AG08395 (cell line): ENCODE measurements at regions not wholly inside any gene's neighbourhood (a gene's known extent, or its start where the extent isn't known, plus 50 kb on each side); places are given as distances from the start of the nearest gene placed in this dataset.

Source experiments
- DNase-seq: peaks from one replicate; pipeline ENCODE4 v3.0.0; 2012; ENCODE audit warnings: mixed read lengths, low spot score

- DNase-seq: no peak
These were observed 443.0 kb upstream of the MGMT start for GRCh38 chr10:129024046-129024445.

GRCh38 chr10:129025787-129026186, 441.3 kb upstream of the MGMT start:
- no peak for DNase-seq

- DNase-seq: no peak
These were observed 439.1 kb upstream of the MGMT start for GRCh38 chr10:129027906-129028305.

GRCh38 chr10:129028451-129028850, 438.6 kb upstream of the MGMT start:
- no peak for DNase-seq

- no peak for DNase-seq
These were observed 438.0 kb upstream of the MGMT start for GRCh38 chr10:129029051-129029450.

GRCh38 chr10:129029851-129030602, 437.0 kb upstream of the MGMT start:
- DNase-seq: no peak

GRCh38 chr10:129030603-129030895, 436.5 kb upstream of the MGMT start:
- DNase-seq: no peak

- DNase-seq: peak; percentile 81
These were observed 435.8 kb upstream of the MGMT start for GRCh38 chr10:129030996-129031843.

- no peak for DNase-seq
These were observed 435.2 kb upstream of the MGMT start for GRCh38 chr10:129031844-129032150.

GRCh38 chr10:129032372-129033313, 434.4 kb upstream of the MGMT start:
- DNase-seq: no peak

GRCh38 chr10:129033340-129033739, 433.7 kb upstream of the MGMT start:
- no peak for DNase-seq

GRCh38 chr10:129033790-129034272, 433.2 kb upstream of the MGMT start:
- no peak for DNase-seq

GRCh38 chr10:129035052-129035827, 431.8 kb upstream of the MGMT start:
- no peak for DNase-seq

- no peak for DNase-seq
These were observed 428.5 kb upstream of the MGMT start for GRCh38 chr10:129038522-129038921.

- DNase-seq: no peak
These were observed 427.4 kb upstream of the MGMT start for GRCh38 chr10:129039406-129040370.

GRCh38 chr10:129040377-129040776, 426.7 kb upstream of the MGMT start:
- no peak for DNase-seq

- no peak for DNase-seq
These were observed 425.1 kb upstream of the MGMT start for GRCh38 chr10:129041916-129042315.

- DNase-seq: no peak
These were observed 424.1 kb upstream of the MGMT start for GRCh38 chr10:129042776-129043595.

GRCh38 chr10:129043691-129044090, 423.4 kb upstream of the MGMT start:
- no peak for DNase-seq

GRCh38 chr10:129045599-129045998, 421.4 kb upstream of the MGMT start:
- DNase-seq: no peak
